ENCODE measurements at regions not wholly inside any gene's neighbourhood (a gene's known extent, or its start where the extent isn't known, plus 50 kb on each side); places are given as distances from the start of the nearest gene placed in this dataset.

GRCh38 chr12:131362291-131363211 lies 348.3 kb upstream of the SFSWAP start:
- Histone ChIP-seq H3K14ac (replicated peaks; ENCODE audit: low read depth, low read length) (no peak overlapping the region), H2BK15ac (ENCODE audit: low read depth, low read length) (no peak overlapping the region), H3K27me3 (ENCODE audit: control insufficient read depth, insufficient read depth, low read length) (no peaks in the 10 kb centered on the region), H2AK5ac (ENCODE audit: low read depth, low read length) (no peak overlapping the region), H3K18ac (ENCODE audit: low read depth, low read length) (no peak overlapping the region), H4K5ac (ENCODE audit: low read depth, low read length) (no peak overlapping the region), H2BK5ac (ENCODE audit: low read depth, low read length, poor library complexity, severe bottlenecking) (no peak overlapping the region), H3K9me3 (ENCODE audit: control insufficient read depth, insufficient read depth, low read length) (peaks cover 26% of the 10 kb centered on the region), H3K4me1 (ENCODE audit: control insufficient read depth, insufficient read depth, low read length) (no peaks in the 10 kb centered on the region), H3K27ac (ENCODE audit: insufficient read depth, low read length) (no peak overlapping the region), H2BK120ac (ENCODE audit: low read depth, low read length) (no peak overlapping the region), H4K20me1 (ENCODE audit: insufficient read depth, low read length) (no peaks in the 10 kb centered on the region), H3K9ac (ENCODE audit: low read depth, low read length) (no peak overlapping the region), H2BK20ac (ENCODE audit: low read depth, low read length) (no peak overlapping the region), H3K4ac (ENCODE audit: low read depth, low read length) (no peak overlapping the region), H3K79me1 (ENCODE audit: low read depth in 1 of 2, low read length in 2 of 2) (no peaks in the 10 kb centered on the region), H3K4me2 (ENCODE audit: low read depth, low read length) (no peak overlapping the region), H2AK9ac (replicated peaks; ENCODE audit: low read depth, low read length, poor library complexity) (no peak overlapping the region), H3K56ac (ENCODE audit: extremely low read depth, insufficient read depth, low read length) (no peak overlapping the region), H4K91ac (ENCODE audit: insufficient read depth, low read depth, low read length) (no peak overlapping the region), H3K9me1 (ENCODE audit: insufficient read depth, low read length) (no peaks in the 10 kb centered on the region), H3K23ac (ENCODE audit: low read depth, low read length) (no peak overlapping the region), H4K8ac (ENCODE audit: low read depth in 2 of 2, low read length in 2 of 2) (no peak overlapping the region), H2AFZ (replicated peaks; ENCODE audit: low read length, poor library complexity) (no peak overlapping the region), H3K36me3 (ENCODE audit: control insufficient read depth, insufficient read depth, low read length) (no peaks in the 10 kb centered on the region), H3K4me3 (ENCODE audit: insufficient read depth, low read depth, low read length) (no peak overlapping the region)
- ATAC-seq (ENCODE audit: low read depth) (no peak), DNase-seq (no peak)
- dilution Hi-C loops (cut with HindIII; ENCODE audit: low sequenced_read_pairs, unreplicated experiment) (no loop called here), in situ Hi-C loops (cut with MboI; ENCODE audit: low sequenced_read_pairs) (no loop called here), intact Hi-C loops (cut with micrococcal nuclease) (no loop called here)
- WGBS, 2 experiments (ENCODE audit: extremely low coverage in 2 of 2, insufficient read length in 1 of 2) = 35% methylated on average over 3 of the region's 12 CpGs; no CpG with 5 or more reads in 1 of the 2 experiments
- BruUV-seq (replicated peaks) = no TSS peak
- ChIA-PET POLR2A (ENCODE audit: unreplicated experiment) (no interaction called here), CTCF (no interaction called here)
- no peak for TF ChIP-seq MXI1 (IDR thresholded peaks at IDR 0.05; ENCODE audit: borderline replicate concordance, low read depth, low read length)
- TF ChIP-seq RCOR1 (IDR thresholded peaks at IDR 0.05; ENCODE audit: insufficient replicate concordance, low read length) = no peak
- no peak for TF ChIP-seq RFX5 (IDR thresholded peaks at IDR 0.05; ENCODE audit: low read depth, low read length)
- no peak for TF ChIP-seq MAFK (IDR thresholded peaks at IDR 0.05; ENCODE audit: low read depth, low read length)
- TF ChIP-seq USF2 (IDR thresholded peaks at IDR 0.05; ENCODE audit: low read depth, low read length) = no peak
- TF ChIP-seq ELK1 (IDR thresholded peaks at IDR 0.05; ENCODE audit: borderline replicate concordance, low read depth, low read length) = no peak
- no peak for TF ChIP-seq BHLHE40 (IDR thresholded peaks at IDR 0.05; ENCODE audit: low read depth, low read length)
- no peak for TF ChIP-seq CTCF (conservative IDR thresholded peaks at IDR 0.05; ENCODE audit: low read depth, low read length)
- TF ChIP-seq POLR2A (IDR thresholded peaks at IDR 0.05; ENCODE audit: low read depth, low read length) = no peak
- no peak for TF ChIP-seq FOS (IDR thresholded peaks at IDR 0.05; ENCODE audit: low read depth, low read length)
- TF ChIP-seq MAZ (IDR thresholded peaks at IDR 0.05; ENCODE audit: borderline replicate concordance, low read depth, low read length) = no peak
- TF ChIP-seq NFE2L2 (IDR thresholded peaks at IDR 0.05; ENCODE audit: low read depth, low read length) = no peak
- TF ChIP-seq RAD21 (IDR thresholded peaks at IDR 0.05; ENCODE audit: low read length) = no peak
- TF ChIP-seq CEBPB (IDR thresholded peaks at IDR 0.05; ENCODE audit: low read depth, low read length) = no peak
- TF ChIP-seq CHD1 (IDR thresholded peaks at IDR 0.05; ENCODE audit: low read depth, low read length) = no peak

Measured in IMR-90 (cell line).